ENCODE measurements at regions not wholly inside any gene's neighbourhood (a gene's known extent, or its start where the extent isn't known, plus 50 kb on each side); places are given as distances from the start of the nearest gene placed in this dataset.
A peak's percentile ranks its signal among the peaks of the same experiment; 100 is the strongest.
"Not testable (repeated sequence)": the region's sequence is repeated elsewhere in the genome, so short reads cannot be mapped to it uniquely, and the experiment has no call there.

DNA sequence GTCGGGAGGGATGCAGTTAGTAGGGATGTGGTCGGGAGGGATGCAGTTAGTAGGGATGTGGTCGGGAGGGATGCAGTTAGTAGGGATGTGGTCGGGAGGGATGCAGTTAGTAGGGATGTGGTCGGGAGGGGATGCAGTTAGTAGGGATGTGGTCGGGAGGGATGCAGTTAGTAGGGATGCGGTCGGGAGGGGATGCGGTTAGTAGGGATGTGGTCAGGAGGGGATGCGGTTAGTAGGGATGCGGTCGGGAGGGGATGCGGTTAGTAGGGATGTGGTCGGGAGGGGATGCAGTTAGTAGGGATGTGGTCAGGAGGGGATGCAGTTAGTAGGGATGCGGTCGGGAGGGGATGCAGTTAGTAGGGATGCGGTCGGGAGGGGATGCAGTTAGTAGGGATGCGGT, 96.2 kb downstream of the BDH1 start:
- DNase-seq = peak in 1 of 5 donors; percentile 21

DNA sequence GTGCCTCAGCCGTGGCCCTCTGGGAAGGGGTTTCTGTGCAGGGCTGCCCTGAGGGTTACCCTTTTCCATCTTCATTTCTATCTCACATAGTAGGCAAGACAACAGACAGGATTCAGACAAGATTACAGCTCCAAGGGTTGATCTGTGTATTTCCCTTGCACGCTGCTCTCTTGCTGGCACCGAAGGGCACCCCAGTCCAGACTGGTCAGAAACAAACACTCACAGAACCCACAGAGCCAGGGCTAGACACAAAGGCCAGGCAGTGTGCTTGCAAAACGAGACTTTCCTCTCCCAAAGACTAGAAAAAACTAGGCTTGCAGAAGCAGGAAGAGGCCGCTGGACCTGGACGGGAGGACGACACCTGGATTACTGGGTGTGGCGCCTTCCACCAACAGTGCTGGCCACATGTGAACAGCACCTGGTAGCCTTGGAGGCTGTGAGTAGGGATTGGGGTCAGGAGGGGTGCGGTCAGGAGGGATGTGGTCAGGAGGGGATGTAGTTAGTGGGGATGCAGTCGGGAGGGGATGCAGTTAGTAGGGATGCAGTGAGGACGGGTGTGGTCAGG, 96.8 kb downstream of the BDH1 start:
- no peak for DNase-seq

DNA sequence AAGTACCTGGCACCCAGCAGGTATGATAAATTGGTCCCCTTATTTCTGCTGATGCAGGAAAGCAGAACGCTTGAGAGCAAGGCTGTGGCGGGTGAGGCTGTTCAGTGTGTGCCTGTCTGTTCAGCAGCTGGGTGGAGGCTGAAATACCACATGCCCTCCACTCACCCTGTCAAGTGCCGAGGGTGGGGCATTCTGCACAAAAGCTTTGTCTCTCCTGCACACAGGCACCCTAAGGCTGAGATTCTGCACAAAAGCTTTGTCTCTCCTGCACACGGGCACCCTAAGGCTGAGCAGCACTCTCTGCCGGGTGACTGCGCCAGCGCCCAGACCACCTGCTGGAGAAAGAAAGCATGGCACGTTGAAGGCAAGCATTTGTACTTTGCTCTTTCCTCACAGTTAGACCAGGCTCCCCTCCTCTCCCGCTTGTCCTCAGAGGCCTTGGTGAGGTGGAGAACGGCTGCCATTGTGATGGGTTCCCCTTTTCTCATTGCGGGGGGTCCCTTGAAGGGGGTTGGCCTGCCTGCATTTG, 97.5 kb downstream of the BDH1 start:
- peak in 1 of 5 donors; percentile 9 for DNase-seq

DNA sequence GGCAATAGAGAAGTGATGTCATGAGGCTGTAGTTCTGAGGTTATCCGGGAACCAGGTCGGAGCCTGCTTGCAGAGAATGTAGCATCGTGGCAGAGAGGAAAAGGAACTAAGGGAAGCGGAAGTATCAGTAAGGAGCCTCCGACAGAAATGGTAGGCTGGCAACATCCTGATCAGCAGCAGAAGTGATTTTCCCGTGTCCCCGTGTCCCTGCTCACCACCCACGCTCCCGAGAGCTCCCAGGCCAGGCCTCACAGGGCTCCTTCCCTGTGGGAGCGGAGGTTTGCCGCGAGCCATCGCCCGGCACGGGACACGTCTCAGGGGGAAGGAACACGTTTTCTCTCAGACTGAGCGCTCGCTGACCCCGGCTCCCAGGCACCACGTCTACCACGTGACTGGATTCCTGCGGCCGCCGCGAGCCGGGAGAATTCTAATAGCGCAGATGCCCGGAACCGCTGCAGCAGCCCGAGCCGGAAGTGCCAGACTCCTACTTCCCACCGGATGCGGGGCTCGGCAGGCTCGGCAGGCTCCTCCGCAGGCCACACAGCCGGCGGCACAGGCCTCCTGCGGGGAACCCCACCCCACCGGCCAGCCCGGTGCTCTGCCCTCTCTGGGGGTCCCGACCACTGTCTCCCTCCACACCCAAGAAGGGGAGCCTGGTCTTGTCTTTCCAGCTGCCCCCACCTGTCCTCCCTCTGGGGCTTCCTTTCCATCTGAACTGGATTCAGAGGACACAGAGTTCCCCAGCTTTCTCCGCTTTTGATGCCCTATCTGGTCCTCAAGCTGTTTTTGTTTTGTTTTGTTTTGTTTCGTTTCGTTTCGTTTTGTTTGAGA, 99.3 kb downstream of the BDH1 start:
- DNase-seq = peak in 3 of 5 donors; percentile 24 to 51 (median 29)

DNA sequence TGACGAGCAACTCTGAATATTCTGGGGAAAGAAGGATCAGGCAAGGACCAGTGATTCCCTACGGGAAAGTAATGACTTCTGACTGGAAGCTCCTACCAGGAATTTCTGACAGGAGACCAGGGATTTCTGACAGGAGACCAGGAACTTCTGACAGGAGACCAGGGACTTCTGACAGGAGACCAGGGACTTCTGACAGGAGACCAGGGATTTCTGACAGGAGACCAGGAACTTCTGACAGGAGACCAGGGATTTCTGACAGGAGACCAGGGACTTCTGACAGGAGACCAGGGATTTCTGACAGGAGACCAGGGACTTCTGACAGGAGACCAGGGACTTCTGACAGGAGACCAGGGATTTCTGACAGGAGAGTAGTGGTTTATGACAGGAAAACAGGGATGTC, 100.9 kb downstream of the BDH1 start:
- not testable (repeated sequence) for DNase-seq

DNA sequence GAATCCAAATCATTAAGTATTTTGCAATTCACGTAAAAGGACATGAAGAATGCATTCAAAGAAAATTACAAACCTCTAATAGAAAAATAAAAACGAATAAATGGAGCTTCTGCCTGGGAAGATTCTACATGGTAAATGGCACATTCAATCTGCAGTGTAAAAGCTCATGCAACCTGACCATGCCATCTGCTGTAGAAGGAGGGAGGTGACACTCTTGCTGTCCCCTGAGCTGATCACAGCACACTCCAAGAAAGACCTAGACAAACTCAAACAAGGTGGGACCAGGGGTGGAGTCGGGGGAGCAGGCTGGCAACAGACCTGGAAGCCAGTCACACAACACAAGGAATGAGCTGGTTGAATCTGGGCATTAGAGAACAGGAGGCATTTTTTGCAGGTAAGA, 101.8 kb downstream of the BDH1 start:
- DNase-seq = peak in 1 of 5 donors; percentile 40

DNA sequence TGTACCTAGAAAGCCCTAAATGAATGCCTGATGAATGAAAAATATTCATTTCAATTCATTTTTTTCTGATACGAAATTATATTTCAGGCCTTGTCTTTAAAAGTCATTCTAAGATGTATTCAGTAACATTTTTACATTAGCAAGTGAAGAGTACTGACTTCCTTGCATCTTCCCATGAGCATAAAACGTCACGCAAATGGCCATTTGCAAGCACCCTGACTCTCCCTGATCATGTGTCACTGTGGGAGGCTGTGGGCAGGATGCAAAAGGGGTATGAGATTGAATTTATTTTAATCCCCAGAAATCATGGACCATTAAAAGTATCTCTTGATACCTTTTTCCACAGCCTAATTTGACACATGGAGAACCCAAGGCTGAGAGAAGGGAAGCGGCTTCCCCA, 105.0 kb downstream of the BDH1 start:
- no peak for DNase-seq

DNA sequence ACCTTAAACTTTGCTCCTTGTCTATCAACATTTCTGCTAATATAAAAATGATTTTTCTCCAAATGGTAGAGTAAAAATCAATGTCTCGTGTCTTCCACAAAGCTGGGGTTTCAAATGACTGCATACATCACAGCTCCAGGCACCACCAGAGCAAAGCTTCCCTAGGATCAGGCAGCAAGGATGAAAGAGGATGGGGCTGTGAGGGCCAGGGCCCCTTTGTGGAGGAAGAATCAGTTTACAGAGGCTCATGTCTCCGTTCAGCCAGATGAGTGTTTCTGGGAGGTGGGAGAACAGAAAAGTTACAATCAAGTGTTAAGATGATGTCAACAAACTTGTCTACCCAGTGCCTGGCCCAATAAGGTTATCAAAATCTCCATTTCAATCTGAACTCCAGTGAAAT, 105.5 kb downstream of the BDH1 start:
- no peak for DNase-seq

DNA sequence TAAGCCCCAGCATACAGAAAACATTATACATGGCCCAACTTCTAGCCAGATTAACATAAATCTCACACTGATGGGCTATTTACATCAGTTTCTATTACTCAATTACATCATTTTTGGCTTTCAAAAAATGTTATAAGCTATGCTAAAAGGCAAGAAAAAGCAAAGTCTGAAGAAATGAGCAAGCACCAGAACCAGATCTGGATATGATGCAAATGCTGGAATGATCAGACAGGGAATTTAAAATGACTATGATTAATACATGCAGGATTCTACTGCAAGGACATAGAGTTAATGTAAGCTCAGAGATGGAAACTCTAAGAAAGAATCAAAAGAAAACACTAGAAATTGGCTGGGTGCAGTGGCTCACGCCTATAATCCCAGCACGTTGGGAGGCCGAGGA, 106.6 kb downstream of the BDH1 start:
- not testable (repeated sequence) for DNase-seq

DNA sequence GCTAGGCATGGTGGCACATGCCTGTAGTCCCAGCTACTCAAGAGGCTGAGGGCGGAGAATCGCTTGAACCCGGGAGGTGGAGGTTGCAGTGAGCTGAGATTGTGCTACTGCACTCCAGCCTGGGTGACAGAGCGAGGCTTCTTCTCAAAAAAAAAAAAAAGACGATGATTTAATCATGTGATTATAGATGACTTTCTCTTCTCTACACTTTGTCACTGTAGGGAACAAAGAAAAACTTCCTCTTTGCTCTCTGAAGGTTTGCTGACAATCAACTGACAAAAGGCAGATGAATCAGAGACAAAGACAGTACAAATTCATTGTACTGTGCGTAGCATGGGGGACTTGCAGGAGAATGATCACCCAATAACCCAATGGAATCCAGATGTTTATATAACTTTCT, 108.0 kb downstream of the BDH1 start:
- not testable (repeated sequence) for DNase-seq

DNA sequence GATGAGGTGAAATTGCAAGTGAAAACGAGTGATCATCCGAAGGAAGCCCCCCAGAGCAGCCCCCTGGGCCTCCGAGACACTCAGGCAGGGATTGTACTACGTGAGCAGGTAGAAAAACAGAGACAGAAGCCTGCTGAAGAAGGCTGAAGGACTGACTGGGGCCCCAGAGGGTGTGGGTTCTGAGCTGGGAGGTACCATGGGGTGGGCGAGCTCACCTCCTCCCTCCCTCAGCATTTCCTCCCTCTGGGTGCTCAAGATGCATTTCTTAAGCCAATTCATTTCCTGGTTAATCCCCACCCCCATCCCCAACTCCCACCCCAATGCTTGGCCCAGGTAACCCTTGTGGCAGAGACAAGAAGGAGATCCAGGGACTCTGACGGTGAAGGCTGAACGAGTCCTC, 108.7 kb downstream of the BDH1 start:
- no peak for DNase-seq

DNA sequence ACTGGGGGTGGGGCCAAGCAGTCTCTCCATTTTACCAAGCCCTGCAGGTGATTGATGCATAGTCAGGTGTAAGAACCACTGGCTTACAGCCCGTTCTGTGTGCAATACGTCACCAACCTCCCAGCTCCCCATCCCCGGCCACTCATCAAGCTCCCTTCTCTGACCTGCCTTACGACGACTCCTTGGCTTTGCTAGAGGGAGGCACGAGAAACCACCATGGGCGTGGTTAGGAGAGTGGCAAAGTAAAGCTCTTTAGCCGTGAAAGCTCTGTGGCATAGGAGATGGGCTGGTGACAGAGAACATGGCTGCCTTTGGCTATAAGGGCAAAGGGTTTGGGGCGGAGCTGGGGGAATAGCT, 109.1 kb downstream of the BDH1 start:
- no peak for DNase-seq

DNA sequence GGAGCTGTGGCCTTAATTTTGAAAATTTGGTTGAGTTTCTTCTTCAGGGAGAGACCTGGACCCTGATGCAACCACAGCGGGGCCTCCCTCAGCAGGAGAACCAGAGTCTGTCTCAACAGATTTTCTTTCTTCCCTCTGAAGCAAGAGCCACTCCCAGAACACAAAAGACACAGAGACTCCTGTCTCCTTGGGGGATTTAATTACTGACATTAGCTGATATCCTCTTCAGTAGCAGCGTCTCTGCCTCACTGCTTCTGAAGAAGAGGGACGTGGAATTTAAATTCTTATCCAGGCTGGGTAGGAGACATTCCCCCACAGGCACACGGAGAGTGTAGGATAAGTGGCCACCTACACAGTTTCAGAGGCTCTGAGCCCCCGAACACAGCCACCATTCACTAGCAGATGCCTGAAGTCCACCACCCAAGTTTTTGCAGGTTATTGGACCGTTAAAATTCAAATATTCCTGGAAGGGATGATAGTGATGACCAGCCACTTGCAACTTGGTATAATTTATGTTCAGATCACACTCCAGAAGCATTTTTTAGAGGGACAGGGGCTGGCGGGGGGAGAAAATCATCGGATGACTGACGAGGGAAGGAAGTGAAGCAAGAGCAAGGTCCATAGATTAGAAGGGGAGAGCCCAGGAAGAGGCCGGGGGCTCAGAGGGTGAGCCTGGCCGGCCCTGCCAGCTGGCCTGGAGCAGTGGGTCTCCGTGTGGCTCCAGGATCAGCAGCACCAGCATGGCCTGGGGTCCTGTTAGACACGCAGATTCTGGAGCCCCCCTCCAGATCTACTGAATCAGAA, 109.7 kb downstream of the BDH1 start:
- no peak for DNase-seq

DNA sequence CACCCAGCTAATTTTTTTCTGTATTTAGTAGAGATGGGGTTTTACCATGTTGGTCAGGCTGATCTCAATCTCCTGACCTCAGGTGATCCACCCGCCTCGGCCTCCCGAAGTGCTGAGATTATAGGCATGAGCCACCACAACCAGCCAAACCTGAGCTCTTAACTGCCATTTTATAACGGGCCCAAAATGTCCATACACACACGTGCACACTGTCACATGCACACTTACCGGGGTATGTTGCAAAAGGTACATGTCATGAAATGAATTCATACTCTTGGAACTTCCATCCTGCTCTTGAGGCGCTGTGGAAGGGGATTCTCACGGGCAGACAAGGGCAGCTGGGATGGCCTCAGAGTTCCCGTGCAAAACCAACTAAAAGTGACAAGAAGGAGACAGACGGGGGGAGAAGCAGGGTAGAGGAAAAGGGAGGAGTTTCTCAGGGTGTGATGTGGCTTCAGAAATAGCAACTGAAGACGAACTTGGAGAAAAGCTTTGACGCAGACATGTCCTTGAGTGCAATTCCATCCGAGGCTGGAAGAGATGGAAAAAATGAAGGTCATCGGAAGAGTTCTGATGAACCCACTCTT, 110.9 kb downstream of the BDH1 start:
- DNase-seq = no peak

DNA sequence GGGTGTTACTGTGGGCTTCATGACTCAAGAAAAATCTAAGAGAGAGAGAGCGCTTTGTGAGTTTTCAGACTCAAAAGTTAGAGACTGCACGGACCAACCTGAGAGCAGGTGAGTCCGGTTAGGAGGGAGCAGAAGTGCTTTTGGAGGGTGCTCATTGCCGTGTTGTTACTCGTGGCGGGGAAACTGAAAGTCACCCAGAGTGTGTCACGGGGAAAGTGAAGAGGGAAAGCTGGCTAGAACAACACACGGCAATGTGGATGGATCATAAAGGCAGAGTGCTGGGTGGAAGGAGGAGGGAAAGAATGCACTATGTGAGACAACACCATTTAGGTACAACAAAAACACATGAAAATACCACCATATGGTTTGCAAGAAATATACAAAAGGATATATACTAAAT, 112.3 kb downstream of the BDH1 start:
- DNase-seq = no peak

DNA sequence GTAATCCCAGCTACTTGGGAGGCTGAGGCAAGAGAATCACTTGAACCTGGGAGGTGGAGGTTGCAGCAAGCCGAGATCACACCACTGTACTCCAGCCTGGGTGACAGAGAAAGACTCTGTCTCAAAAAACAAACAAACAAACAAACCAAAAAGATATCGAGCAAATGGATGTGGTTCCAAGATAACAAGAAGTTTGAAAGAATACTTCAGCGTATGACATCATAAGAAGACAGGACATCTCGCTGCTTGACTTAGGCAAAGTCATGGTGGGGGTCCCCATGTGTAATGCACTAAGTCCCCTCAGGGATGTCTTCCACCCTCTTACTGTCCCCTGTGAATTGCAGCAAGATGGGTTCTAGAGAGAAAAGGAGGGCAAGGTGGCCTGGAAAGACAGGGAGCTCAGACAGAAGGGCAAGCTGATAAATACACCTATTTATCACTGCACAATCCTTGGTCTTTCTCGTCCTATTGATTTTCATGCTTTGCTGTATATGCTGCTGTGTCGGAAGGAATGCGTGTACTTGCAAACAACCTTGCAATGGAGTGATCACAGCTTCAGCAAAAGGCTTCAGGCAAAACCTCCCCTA, 115.0 kb downstream of the BDH1 start:
- no peak for DNase-seq

DNA sequence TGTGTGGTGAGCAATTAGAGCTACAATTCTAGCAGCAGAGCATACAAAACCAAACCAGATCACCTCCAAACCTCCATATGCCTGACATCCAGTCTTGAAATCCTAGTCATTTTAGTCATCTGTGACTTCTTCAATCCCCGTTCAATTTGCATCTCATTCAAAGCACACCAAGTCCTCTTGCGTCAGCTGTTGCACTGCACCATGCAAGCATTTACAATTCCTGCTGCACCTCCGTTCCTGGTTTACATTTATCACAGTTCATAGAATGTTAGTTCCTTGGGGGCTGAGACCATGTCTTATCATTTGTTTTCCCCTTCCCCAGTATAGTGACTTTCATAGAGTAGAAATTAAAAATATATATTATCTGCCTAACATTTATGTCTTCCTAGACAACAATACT, 116.9 kb downstream of the BDH1 start:
- no peak for DNase-seq

DNA sequence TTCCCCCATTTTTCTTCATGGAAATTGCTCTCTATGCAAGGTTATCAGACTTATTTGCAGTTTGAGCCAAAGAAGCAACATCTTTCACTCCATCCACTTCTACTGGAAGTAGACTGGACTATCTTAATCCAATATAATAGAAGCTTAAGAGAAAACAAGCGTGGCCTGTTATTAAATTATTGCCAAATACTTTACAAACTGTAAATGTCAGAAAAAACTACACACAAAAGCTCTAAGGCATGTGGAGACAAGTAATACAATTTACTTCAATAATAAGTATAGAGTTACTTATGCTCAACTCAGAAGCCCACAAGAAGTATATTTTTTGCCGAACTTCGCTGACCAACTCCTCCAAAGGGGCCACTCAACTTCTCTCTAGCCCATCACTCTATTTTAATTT, 120.3 kb downstream of the BDH1 start:
- DNase-seq = no peak

DNA sequence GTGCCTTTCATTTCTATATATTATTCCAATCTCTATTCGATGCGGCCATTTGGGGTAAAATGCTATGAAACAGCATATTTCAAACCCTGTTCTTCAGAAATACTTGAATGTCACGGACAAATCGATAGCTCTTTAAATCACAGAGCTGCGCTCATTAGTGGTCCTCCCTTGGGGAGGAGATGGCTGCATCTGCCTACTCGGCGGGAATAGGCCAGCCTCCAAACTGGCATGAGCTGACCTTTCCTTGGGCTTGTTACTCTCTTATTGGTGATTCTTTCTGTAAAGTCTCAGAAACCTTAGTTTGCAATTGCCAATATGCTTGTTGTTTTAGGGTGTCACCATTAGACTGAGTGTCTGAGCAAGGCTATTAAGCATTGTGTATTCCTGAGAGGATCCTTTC, 120.9 kb downstream of the BDH1 start:
- no peak for DNase-seq

DNA sequence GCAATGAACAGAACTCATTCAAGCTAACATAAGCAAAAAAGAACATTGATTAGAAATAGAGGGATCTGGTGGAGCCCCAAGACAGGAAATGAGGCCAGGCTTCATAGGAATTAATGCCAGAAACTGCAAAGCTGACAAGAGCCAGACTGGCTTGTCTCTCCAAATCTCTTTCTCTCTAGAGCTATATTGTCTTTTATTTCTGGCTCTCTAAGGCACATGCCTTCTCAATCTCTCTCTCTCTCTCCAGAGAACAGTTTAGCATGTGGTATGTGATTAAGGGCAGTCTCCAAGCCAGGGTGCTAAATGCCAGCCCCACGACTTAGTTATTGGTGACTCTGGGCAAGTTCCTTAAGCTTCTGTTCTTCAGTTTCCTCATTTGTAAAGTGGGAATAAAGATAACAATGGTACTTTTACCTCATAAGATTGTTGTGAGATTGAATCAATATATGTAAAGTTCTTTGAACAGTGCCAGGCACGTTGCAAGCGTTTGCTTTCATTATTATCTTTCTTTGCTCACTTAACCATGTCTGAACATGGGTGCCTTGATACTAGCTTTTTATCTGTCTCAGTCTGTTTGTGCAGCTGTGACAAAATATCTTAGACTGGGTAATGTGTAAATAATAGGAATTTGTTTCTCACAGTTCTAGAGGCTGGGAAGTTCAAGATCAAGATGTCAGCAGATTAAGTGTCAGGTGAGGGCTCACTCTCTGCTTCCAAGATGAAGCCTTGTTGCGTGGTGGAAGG, 123.2 kb downstream of the BDH1 start:
- no peak for DNase-seq

DNA sequence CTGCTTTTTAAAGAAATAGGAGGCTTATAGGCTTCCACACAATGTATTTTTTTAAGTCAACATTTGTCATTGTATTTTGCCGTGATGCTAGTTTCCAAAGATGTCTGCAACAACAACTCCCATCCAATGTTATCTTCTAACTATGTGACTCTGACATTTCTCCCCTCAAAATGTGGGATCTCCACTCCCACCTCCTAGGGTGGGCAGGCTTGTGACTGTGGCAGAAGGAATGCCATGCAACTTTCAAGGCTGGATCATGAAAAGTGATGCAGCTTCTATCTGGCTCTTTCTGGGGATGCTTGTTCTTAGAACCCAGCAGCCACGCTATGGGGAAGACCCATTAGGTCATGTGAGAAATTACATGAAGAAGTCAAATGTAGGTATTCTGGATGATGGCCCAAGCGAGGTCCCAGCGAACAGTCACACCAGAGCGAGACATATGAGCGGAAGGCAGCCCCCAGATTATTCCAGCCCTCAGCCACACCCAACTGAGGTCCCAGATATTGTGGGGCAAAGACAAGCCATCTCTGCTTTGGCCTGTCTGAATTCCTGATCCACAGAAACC, 124.3 kb downstream of the BDH1 start:
- DNase-seq = no peak

DNA sequence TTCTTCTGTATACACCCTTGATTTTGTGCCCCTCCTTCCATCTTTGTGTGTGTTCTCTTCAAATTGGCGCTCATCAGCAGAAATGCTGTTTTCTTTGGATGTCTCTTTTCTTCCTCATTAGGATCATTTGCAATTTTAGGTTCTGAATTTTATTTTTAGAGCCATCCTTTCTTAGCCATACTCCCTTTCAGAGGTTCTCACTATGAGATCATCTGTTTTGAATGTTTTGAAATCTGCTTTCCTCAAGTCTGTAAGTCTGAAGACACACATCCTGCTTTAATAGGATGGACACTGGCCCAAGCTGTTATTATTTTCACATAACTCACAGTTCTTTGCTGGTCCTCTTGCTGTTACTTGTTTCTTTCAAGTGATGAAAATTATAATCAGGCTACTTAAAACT, 124.8 kb downstream of the BDH1 start:
- no peak for DNase-seq

Data from T-helper 1 cell (primary cell).